Activated naive CD4-positive, alpha-beta T cell treated with anti-CD3 and anti-CD28 coated beads, Interleukin-2, amount 50 U/mL, for 16 hours (primary cell): ENCODE measurements at regions not wholly inside any gene's neighbourhood (a gene's known extent, or its start where the extent isn't known, plus 50 kb on each side); places are given as distances from the start of the nearest gene placed in this dataset.
"Not testable (repeated sequence)": the region's sequence is repeated elsewhere in the genome, so short reads cannot be mapped to it uniquely, and the experiment has no call there.

Source experiments
- DNase-seq: peaks from one replicate; pipeline ENCODE4 v3.0.0-alpha.2; 2020

- no peak for DNase-seq
Measured at GRCh38 chr6:147990159-147990558, 352.5 kb upstream of the SASH1 start.

- no peak for DNase-seq
Measured at GRCh38 chr6:147991961-147992360, 350.7 kb upstream of the SASH1 start.

DNA sequence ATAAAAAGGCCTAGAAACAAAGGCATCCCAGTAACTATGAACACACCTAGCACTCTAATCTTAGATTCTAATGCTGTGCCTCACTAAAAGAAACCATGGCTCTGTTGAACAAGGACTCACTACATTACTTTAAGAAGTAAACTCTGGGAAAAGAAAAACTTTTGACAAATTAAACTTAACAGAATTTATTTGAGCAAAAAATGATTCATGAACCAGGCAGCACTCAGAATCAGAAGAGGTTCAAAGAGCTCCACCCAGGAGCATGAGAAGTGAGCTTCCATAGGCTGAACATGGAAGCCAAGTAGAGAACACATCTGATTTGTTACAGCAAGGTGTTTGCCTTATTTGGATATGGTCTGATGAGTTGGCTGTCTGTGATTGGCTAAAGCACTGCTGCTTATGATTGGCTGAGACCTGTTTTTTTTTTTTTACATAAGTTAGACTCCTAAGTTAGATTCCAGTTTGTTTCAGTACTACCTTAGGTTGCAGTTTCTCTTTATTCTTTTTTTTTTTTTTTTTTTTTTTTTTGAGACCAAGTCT lies 343.6 kb upstream of the SASH1 start:
- no peak for DNase-seq

- DNase-seq, result no peak
Measured at GRCh38 chr6:148001844-148002642, 340.6 kb upstream of the SASH1 start.

GRCh38 chr6:148004651-148005050 lies 338.0 kb upstream of the SASH1 start:
- no peak for DNase-seq

DNA sequence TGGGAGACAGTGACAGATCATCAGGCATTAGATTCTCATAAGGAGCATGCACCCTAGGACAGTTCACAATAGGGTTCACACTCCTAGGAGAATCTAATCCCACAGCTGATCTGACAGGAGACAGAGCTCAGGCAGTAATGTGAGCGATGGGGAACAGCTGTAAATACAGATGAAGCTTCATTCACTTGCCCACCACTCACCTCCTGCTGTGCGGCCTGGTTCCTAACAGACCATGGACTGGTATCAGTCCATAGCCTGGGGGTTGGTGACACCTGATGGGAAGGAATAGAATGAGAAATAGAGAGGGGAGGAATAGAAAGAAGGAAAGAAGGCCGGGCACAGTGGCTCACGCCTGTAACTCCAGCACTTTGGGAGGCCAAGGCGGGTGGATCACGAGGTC lies 336.8 kb upstream of the SASH1 start:
- DNase-seq, result no peak

- DNase-seq, result not testable (repeated sequence)
Measured at GRCh38 chr6:148010516-148010915, 332.1 kb upstream of the SASH1 start.

- DNase-seq, result no peak
Measured at GRCh38 chr6:148016013-148016412, 326.6 kb upstream of the SASH1 start.

DNA sequence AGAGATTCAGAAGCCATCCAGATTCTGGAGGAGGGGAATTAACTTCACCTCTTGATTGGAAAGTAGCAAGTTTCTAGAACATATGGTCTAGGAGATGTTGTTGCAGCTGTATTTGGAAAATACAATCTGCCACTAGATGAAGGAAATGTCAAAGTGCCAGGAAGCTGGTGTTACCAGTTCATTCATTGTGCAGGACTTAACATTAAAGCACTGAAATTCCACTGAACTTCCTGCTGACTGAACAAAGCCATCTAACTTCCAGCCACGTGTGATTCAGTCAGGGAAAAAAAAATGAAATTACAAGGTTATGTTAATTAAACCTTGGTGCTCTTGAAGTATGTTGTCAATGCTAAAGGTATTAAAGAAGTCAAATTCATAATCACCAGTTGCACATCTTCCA lies 321.5 kb upstream of the SASH1 start:
- no peak for DNase-seq

GRCh38 chr6:148021699-148022098 lies 320.9 kb upstream of the SASH1 start:
- DNase-seq, result no peak

GRCh38 chr6:148022279-148022678 lies 320.4 kb upstream of the SASH1 start:
- DNase-seq, result not testable (repeated sequence)

GRCh38 chr6:148027201-148027600 lies 315.4 kb upstream of the SASH1 start:
- no peak for DNase-seq

- no peak for DNase-seq
Measured at GRCh38 chr6:148035806-148036390, 306.7 kb upstream of the SASH1 start.

DNA sequence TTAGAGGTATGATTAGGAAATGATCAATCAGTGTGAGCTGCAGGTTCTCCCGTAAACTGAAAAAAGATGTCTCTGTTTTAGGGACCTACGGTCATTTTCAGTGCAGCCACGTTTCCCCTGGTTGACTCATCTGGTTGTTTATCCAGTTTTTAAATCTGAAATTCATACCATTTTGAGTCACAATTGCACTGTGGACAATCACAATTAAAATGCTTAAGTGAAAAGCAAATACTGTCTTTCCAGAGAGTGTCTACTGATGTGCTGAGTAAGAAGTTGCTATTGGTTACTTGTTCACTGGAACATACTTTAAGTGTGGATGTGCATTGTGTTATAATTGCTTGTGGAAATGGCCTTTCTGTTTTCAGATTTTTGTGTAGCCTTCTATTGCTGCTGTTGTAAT lies 305.1 kb upstream of the SASH1 start:
- no peak for DNase-seq

DNA sequence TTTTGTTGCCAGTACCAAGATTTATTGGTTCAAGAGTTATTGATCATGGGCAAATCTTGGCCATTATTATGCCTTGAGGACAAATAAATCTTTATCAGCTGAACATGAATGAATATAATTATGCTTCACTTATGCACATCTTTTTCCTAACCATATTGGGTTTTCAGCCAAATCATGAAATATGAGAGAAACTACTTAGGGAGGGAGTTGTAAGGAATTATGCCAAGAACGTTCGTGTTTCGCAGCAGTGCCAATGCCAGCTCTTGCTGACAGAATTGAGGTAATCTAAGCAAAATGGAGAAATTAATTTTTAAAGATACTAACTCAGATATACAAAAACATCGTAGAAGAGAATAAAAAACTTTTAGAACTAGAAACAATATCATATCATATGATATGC lies 301.1 kb upstream of the SASH1 start:
- DNase-seq, result no peak

- DNase-seq, result no peak
Measured at GRCh38 chr6:148042536-148042935, 300.1 kb upstream of the SASH1 start.

- DNase-seq, result no peak
Measured at GRCh38 chr6:148044261-148044751, 298.3 kb upstream of the SASH1 start.

GRCh38 chr6:148044921-148045320 lies 297.7 kb upstream of the SASH1 start:
- DNase-seq, result no peak

- DNase-seq, result no peak
Measured at GRCh38 chr6:148053209-148053608, 289.4 kb upstream of the SASH1 start.

- no peak for DNase-seq
Measured at GRCh38 chr6:148053796-148054195, 288.8 kb upstream of the SASH1 start.

GRCh38 chr6:148054219-148054618 lies 288.4 kb upstream of the SASH1 start:
- no peak for DNase-seq

DNA sequence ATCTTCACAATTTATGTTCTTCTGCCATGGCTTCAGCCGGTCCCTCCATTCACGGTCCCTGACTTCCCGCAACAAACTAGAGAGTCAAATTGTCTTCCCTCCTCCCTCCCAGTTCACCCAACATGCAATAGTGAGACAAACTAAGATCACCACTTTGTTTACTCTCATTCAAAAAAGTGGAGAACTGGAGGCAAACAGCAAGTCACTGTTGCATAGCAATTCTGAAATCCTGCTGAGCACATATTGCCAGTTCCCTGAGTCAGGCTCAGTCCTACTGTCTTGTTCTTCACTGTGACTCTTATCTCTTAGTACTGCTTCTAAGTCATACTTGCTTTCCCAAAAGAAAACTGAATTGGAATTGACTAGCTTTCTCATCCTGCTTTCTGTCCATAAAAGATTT lies 287.2 kb upstream of the SASH1 start:
- no peak for DNase-seq

DNA sequence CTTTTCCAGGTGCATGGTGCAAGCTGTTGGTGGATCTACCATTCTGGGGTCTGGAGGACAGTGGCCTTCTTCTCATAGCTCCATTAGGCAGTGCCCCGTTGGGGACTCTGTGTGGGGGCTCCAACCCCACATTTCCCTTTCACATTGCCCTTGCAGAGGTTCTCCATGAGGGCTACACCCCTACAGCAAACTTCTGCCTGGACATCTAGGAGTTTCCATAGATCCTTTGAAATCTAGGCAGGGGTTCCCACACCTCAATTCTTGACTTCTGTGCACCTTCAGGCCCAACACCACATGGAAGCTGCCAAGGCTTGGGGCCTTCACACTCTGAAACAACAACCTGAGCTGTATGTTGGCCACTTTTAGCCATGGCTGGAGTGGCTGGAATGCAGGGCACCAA lies 282.8 kb upstream of the SASH1 start:
- no peak for DNase-seq

- DNase-seq, result no peak
Measured at GRCh38 chr6:148064406-148065134, 278.1 kb upstream of the SASH1 start.
